Thymus (tissue), 11 donors: ENCODE measurements at regions not wholly inside any gene's neighbourhood (a gene's known extent, or its start where the extent isn't known, plus 50 kb on each side); places are given as distances from the start of the nearest gene placed in this dataset.
"Not testable (repeated sequence)": the region's sequence is repeated elsewhere in the genome, so short reads cannot be mapped to it uniquely, and the experiment has no call there.

Source experiments
- DNase-seq, 9 donors: peaks; one replicate each; pipeline ENCODE4 v3.0.0-alpha.2; 2013; ENCODE audit warnings: low spot score in 9 of 9, low read depth in 6 of 9, missing footprints in 1 of 9
- H3K27ac ChIP-seq, 2 donors: one replicate each; pipeline ENCODE4 v1.5.1; 2013; ENCODE audit warnings: control low read depth in 1 of 2, low read depth in 1 of 2, low read length in 1 of 2, mild to moderate bottlenecking in 1 of 2, moderate library complexity in 1 of 2
- H3K27me3 ChIP-seq, 2 donors: one replicate each; pipeline ENCODE4 v1.5.1; 2013; ENCODE audit warnings: low read length in 1 of 2; ENCODE audit not compliant: control insufficient read depth in 2 of 2, insufficient read depth in 1 of 2
- H3K36me3 ChIP-seq, 2 donors: one replicate each; pipeline ENCODE4 v1.5.1; 2013; ENCODE audit warnings: low read length in 1 of 2, mild to moderate bottlenecking in 1 of 2, moderate library complexity in 1 of 2; ENCODE audit not compliant: control insufficient read depth in 2 of 2, insufficient read depth in 2 of 2
- H3K4me1 ChIP-seq, 2 donors: one replicate each; pipeline ENCODE4 v1.5.1; 2013; ENCODE audit warnings: low read length in 2 of 2; ENCODE audit not compliant: control insufficient read depth in 2 of 2, insufficient read depth in 2 of 2
- H3K4me3 ChIP-seq, 2 donors: one replicate each; pipeline ENCODE4 v1.5.1; 2013; ENCODE audit warnings: low read length in 2 of 2, control low read depth in 1 of 2, mild to moderate bottlenecking in 1 of 2
- H3K9me3 ChIP-seq, 2 donors: one replicate each; pipeline ENCODE4 v1.5.1; 2013; ENCODE audit warnings: low read length in 1 of 2, mild to moderate bottlenecking in 1 of 2; ENCODE audit not compliant: control insufficient read depth in 2 of 2, insufficient read depth in 1 of 2
- WGBS: extraction: QIAGEN DNeasy Blood & Tissue Kit; methylation state at CpG from one replicate; pipeline ENCODE4 v1.1.7; 2013; 5-methylcytosine and 5-hydroxymethylcytosine counted together
- donor health status: healthy.

- not testable (repeated sequence) for H3K4me1 ChIP-seq, H3K27me3 ChIP-seq, H3K4me3 ChIP-seq, DNase-seq, H3K27ac ChIP-seq, H3K9me3 ChIP-seq, H3K36me3 ChIP-seq
- 93% methylated on average over 7 of the region's 7 CpGs for WGBS
Measured at GRCh38 chr1:181954178-181954577, 107.3 kb downstream of the ZNF648 start.

GRCh38 chr1:181953596-181953995 lies 107.9 kb downstream of the ZNF648 start:
- Histone ChIP-seq H3K27me3 (no peaks in the 10 kb centered on the region), H3K27ac (no peak overlapping the region), H3K36me3 (no peaks in the 10 kb centered on the region), H3K4me1 (no peaks in the 10 kb centered on the region), H3K4me3 (no peak overlapping the region), H3K9me3 (no peaks in the 10 kb centered on the region)
- WGBS, result 97% methylated on average over 3 of the region's 3 CpGs
- no peak for DNase-seq

- WGBS, result 94% methylated on average over 4 of the region's 4 CpGs
- Histone ChIP-seq H3K36me3 (no peaks in the 10 kb centered on the region), H3K9me3 (no peaks in the 10 kb centered on the region), H3K4me1 (no peaks in the 10 kb centered on the region), H3K27ac (no peak overlapping the region), H3K4me3 (no peak overlapping the region), H3K27me3 (no peaks in the 10 kb centered on the region)
- no peak for DNase-seq
Measured at GRCh38 chr1:181951213-181951612, 110.3 kb downstream of the ZNF648 start.

- no peak for DNase-seq
- 29% methylated on average over 2 of the region's 2 CpGs for WGBS
- Histone ChIP-seq H3K27me3 (no peaks in the 10 kb centered on the region), H3K9me3 (no peaks in the 10 kb centered on the region), H3K36me3 (no peaks in the 10 kb centered on the region), H3K27ac (no peak overlapping the region), H3K4me3 (no peak overlapping the region), H3K4me1 (no peaks in the 10 kb centered on the region)
Measured at GRCh38 chr1:181949500-181949899, 112.0 kb downstream of the ZNF648 start.

- H3K4me3 ChIP-seq, result no peak overlapping the region
- no peak for DNase-seq
- H3K27me3 ChIP-seq, result no peaks in the 10 kb centered on the region
- H3K4me1 ChIP-seq, result no peaks in the 10 kb centered on the region
- 42% methylated on average over 1 of the region's 1 CpG for WGBS
- no peaks in the 10 kb centered on the region for H3K9me3 ChIP-seq
- H3K36me3 ChIP-seq, result no peaks in the 10 kb centered on the region
- H3K27ac ChIP-seq, result no peak overlapping the region
Measured at GRCh38 chr1:181948372-181948771, 113.1 kb downstream of the ZNF648 start.

- DNase-seq, result no peak
- Histone ChIP-seq H3K27me3 (no peaks in the 10 kb centered on the region), H3K4me3 (no peak overlapping the region), H3K27ac (no peak overlapping the region), H3K36me3 (no peaks in the 10 kb centered on the region), H3K9me3 (no peaks in the 10 kb centered on the region), H3K4me1 (no peaks in the 10 kb centered on the region)
- 10% methylated on average over 1 of the region's 1 CpG for WGBS
Measured at GRCh38 chr1:181947441-181947840, 114.1 kb downstream of the ZNF648 start.

GRCh38 chr1:181936768-181937581 lies 124.5 kb downstream of the ZNF648 start:
- 31% methylated on average over 9 of the region's 9 CpGs for WGBS
- no peaks in the 10 kb centered on the region for H3K27me3 ChIP-seq
- no peaks in the 10 kb centered on the region for H3K4me1 ChIP-seq
- no peak overlapping the region for H3K4me3 ChIP-seq
- H3K27ac ChIP-seq, result no peak overlapping the region
- peak in 6 of 9 donors; percentile 0 to 37 (median 12) for DNase-seq
- no peaks in the 10 kb centered on the region for H3K36me3 ChIP-seq
- no peaks in the 10 kb centered on the region for H3K9me3 ChIP-seq

GRCh38 chr1:181936269-181936668 lies 125.2 kb downstream of the ZNF648 start:
- Histone ChIP-seq H3K36me3 (no peaks in the 10 kb centered on the region), H3K9me3 (no peaks in the 10 kb centered on the region), H3K4me3 (no peak overlapping the region), H3K4me1 (no peaks in the 10 kb centered on the region), H3K27me3 (no peaks in the 10 kb centered on the region), H3K27ac (no peak overlapping the region)
- no peak for DNase-seq
- 96% methylated on average over 2 of the region's 2 CpGs for WGBS

GRCh38 chr1:181931873-181932272 lies 129.6 kb downstream of the ZNF648 start:
- Histone ChIP-seq H3K27me3 (no peaks in the 10 kb centered on the region), H3K27ac (no peak overlapping the region), H3K9me3 (no peaks in the 10 kb centered on the region), H3K36me3 (no peaks in the 10 kb centered on the region), H3K4me1 (no peaks in the 10 kb centered on the region), H3K4me3 (no peak overlapping the region)
- 90% methylated on average over 2 of the region's 2 CpGs for WGBS
- DNase-seq, result no peak
